ENCODE measurements at regions not wholly inside any gene's neighbourhood (a gene's known extent, or its start where the extent isn't known, plus 50 kb on each side); places are given as distances from the start of the nearest gene placed in this dataset.

GRCh38 chr15:47650564-47650963, 66.7 kb upstream of the SEMA6D start:
- H3K14ac ChIP-seq (ENCODE audit: low read length in 2 of 2), result no peak overlapping the region
- H2AK5ac ChIP-seq (ENCODE audit: low read length, severe bottlenecking), result no peak overlapping the region
- no peaks in the 10 kb centered on the region for H3K9me3 ChIP-seq (ENCODE audit: control insufficient read depth, low read length)
- no peak overlapping the region for H3K18ac ChIP-seq (ENCODE audit: low read depth in 1 of 2, low read length in 2 of 2)
- H2BK120ac ChIP-seq (ENCODE audit: low read depth, low read length), result no peak overlapping the region
- no peaks in the 10 kb centered on the region for H3K79me1 ChIP-seq (replicated peaks; ENCODE audit: low read length, poor library complexity, severe bottlenecking)
- WGBS, result 94% methylated on average over 2 of the region's 3 CpGs
- H4K91ac ChIP-seq (ENCODE audit: low read length), result no peak overlapping the region
- no peak overlapping the region for H2AFZ ChIP-seq (ENCODE audit: low read depth, low read length)
- H3K9ac ChIP-seq (ENCODE audit: low read length), result no peak overlapping the region
- H3K36me3 ChIP-seq (ENCODE audit: control insufficient read depth in 1 of 2, insufficient read depth in 2 of 2, low read depth in 1 of 2, low read length in 2 of 2), result no peaks in the 10 kb centered on the region
- no peak overlapping the region for H3K4me2 ChIP-seq (ENCODE audit: low read length, poor library complexity, severe bottlenecking)
- H3K27ac ChIP-seq (ENCODE audit: low read length, poor library complexity, severe bottlenecking), result no peak overlapping the region
- DNase-seq, result no peak
- no peaks in the 10 kb centered on the region for H3K4me1 ChIP-seq (ENCODE audit: control insufficient read depth, insufficient read depth, low read depth, low read length)
- no peak overlapping the region for H4K8ac ChIP-seq (ENCODE audit: low read length)
- no peak overlapping the region for H3K4ac ChIP-seq (ENCODE audit: low read depth in 1 of 2, low read length in 2 of 2)
- H3K23ac ChIP-seq (ENCODE audit: low read length in 2 of 2), result no peak overlapping the region
- peaks cover 0 to 14% of the 10 kb centered on the region in 2 experiments for H3K27me3 ChIP-seq (ENCODE audit: control insufficient read depth in 1 of 2, insufficient read depth in 1 of 2, low read length in 2 of 2)
- no peak overlapping the region for H2BK12ac ChIP-seq (ENCODE audit: low read length in 2 of 2)
- H3K4me3 ChIP-seq (ENCODE audit: insufficient read depth in 1 of 2, low read depth in 1 of 2, low read length in 2 of 2), result no peak overlapping the region
- no peak overlapping the region for H2BK5ac ChIP-seq (ENCODE audit: low read depth, low read length, poor library complexity, severe bottlenecking)
- no peak overlapping the region for H2BK15ac ChIP-seq (ENCODE audit: low read depth, poor library complexity, severe bottlenecking)

GRCh38 chr15:47652328-47652727, 65.0 kb upstream of the SEMA6D start:
- H3K4ac ChIP-seq (ENCODE audit: low read depth in 1 of 2, low read length in 2 of 2), result no peak overlapping the region
- H3K14ac ChIP-seq (ENCODE audit: low read length in 2 of 2), result no peak overlapping the region
- H4K8ac ChIP-seq (ENCODE audit: low read length), result no peak overlapping the region
- no peak overlapping the region for H3K4me3 ChIP-seq (ENCODE audit: insufficient read depth in 1 of 2, low read depth in 1 of 2, low read length in 2 of 2)
- peaks cover 0 to 14% of the 10 kb centered on the region in 2 experiments for H3K27me3 ChIP-seq (ENCODE audit: control insufficient read depth in 1 of 2, insufficient read depth in 1 of 2, low read length in 2 of 2)
- no peak overlapping the region for H2BK5ac ChIP-seq (ENCODE audit: low read depth, low read length, poor library complexity, severe bottlenecking)
- H2BK15ac ChIP-seq (ENCODE audit: low read depth, poor library complexity, severe bottlenecking), result no peak overlapping the region
- no peak overlapping the region for H2BK120ac ChIP-seq (ENCODE audit: low read depth, low read length)
- H3K9ac ChIP-seq (ENCODE audit: low read length), result no peak overlapping the region
- no peaks in the 10 kb centered on the region for H3K79me1 ChIP-seq (replicated peaks; ENCODE audit: low read length, poor library complexity, severe bottlenecking)
- no peak for DNase-seq
- no peaks in the 10 kb centered on the region for H3K9me3 ChIP-seq (ENCODE audit: control insufficient read depth, low read length)
- H3K36me3 ChIP-seq (ENCODE audit: control insufficient read depth in 1 of 2, insufficient read depth in 2 of 2, low read depth in 1 of 2, low read length in 2 of 2), result no peaks in the 10 kb centered on the region
- no peak overlapping the region for H3K27ac ChIP-seq (ENCODE audit: low read length, poor library complexity, severe bottlenecking)
- no peaks in the 10 kb centered on the region for H3K4me1 ChIP-seq (ENCODE audit: control insufficient read depth, insufficient read depth, low read depth, low read length)
- no peak overlapping the region for H2AFZ ChIP-seq (ENCODE audit: low read depth, low read length)
- H3K23ac ChIP-seq (ENCODE audit: low read length in 2 of 2), result no peak overlapping the region
- H2BK12ac ChIP-seq (ENCODE audit: low read length in 2 of 2), result no peak overlapping the region
- no peak overlapping the region for H3K18ac ChIP-seq (ENCODE audit: low read depth in 1 of 2, low read length in 2 of 2)
- WGBS, result 28% methylated on average over 4 of the region's 7 CpGs
- no peak overlapping the region for H2AK5ac ChIP-seq (ENCODE audit: low read length, severe bottlenecking)
- H4K91ac ChIP-seq (ENCODE audit: low read length), result no peak overlapping the region
- H3K4me2 ChIP-seq (ENCODE audit: low read length, poor library complexity, severe bottlenecking), result no peak overlapping the region

- H2BK120ac ChIP-seq (ENCODE audit: low read depth, low read length), result no peak overlapping the region
- no peak overlapping the region for H3K9ac ChIP-seq (ENCODE audit: low read length)
- 94% methylated on average over 2 of the region's 2 CpGs for WGBS
- no peak overlapping the region for H3K14ac ChIP-seq (ENCODE audit: low read length in 2 of 2)
- no peak overlapping the region for H2BK15ac ChIP-seq (ENCODE audit: low read depth, poor library complexity, severe bottlenecking)
- H2AK5ac ChIP-seq (ENCODE audit: low read length, severe bottlenecking), result no peak overlapping the region
- no peak overlapping the region for H3K4ac ChIP-seq (ENCODE audit: low read depth in 1 of 2, low read length in 2 of 2)
- peaks cover 0 to 14% of the 10 kb centered on the region in 2 experiments for H3K27me3 ChIP-seq (ENCODE audit: control insufficient read depth in 1 of 2, insufficient read depth in 1 of 2, low read length in 2 of 2)
- no peak overlapping the region for H4K91ac ChIP-seq (ENCODE audit: low read length)
- no peak overlapping the region for H2BK12ac ChIP-seq (ENCODE audit: low read length in 2 of 2)
- H3K23ac ChIP-seq (ENCODE audit: low read length in 2 of 2), result no peak overlapping the region
- H3K4me3 ChIP-seq (ENCODE audit: insufficient read depth in 1 of 2, low read depth in 1 of 2, low read length in 2 of 2), result no peak overlapping the region
- no peaks in the 10 kb centered on the region for H3K79me1 ChIP-seq (replicated peaks; ENCODE audit: low read length, poor library complexity, severe bottlenecking)
- H3K4me1 ChIP-seq (ENCODE audit: control insufficient read depth, insufficient read depth, low read depth, low read length), result no peaks in the 10 kb centered on the region
- no peak overlapping the region for H3K4me2 ChIP-seq (ENCODE audit: low read length, poor library complexity, severe bottlenecking)
- no peaks in the 10 kb centered on the region for H3K36me3 ChIP-seq (ENCODE audit: control insufficient read depth in 1 of 2, insufficient read depth in 2 of 2, low read depth in 1 of 2, low read length in 2 of 2)
- H2BK5ac ChIP-seq (ENCODE audit: low read depth, low read length, poor library complexity, severe bottlenecking), result no peak overlapping the region
- no peak overlapping the region for H2AFZ ChIP-seq (ENCODE audit: low read depth, low read length)
- no peak overlapping the region for H4K8ac ChIP-seq (ENCODE audit: low read length)
- no peak overlapping the region for H3K18ac ChIP-seq (ENCODE audit: low read depth in 1 of 2, low read length in 2 of 2)
- H3K9me3 ChIP-seq (ENCODE audit: control insufficient read depth, low read length), result no peaks in the 10 kb centered on the region
- no peak for DNase-seq
- H3K27ac ChIP-seq (ENCODE audit: low read length, poor library complexity, severe bottlenecking), result no peak overlapping the region
Observed at GRCh38 chr15:47652844-47653243, 64.5 kb upstream of the SEMA6D start.

DNA sequence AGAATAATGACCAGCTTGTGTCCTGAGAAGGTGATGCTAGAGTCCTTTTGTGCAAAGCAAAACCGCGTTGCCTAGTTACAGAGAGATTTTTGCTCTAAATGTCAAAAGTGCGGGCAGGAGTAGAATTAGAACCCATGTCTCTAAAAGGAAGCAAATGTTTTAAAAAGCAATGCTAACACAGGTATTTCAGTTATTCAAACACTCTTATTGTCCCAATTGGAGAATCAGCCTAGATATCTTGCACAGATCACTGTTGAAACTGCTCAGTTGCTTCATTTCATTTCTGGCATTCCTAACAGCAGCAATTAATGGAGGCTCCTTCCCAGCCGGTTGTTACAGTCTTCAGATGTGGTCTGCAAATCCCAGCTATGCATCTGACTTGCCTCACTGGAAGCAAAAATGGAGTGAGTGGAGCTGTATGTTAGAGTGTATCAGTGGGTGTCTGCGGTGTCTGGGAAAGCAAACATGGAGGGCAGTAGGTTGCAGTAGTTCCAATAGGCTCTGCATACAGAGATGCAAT, 55.6 kb upstream of the SEMA6D start:
- WGBS, result 84% methylated on average over 4 of the region's 5 CpGs

More for the DNA sequence above, 55.6 kb upstream of the SEMA6D start:
- Histone ChIP-seq H2BK120ac (ENCODE audit: low read depth, low read length) (no peak overlapping the region), H3K36me3 (ENCODE audit: control insufficient read depth in 1 of 2, insufficient read depth in 2 of 2, low read depth in 1 of 2, low read length in 2 of 2) (no peaks in the 10 kb centered on the region), H3K18ac (ENCODE audit: low read depth in 1 of 2, low read length in 2 of 2) (peak overlapping the region in 1 of 2 experiments; percentile 70), H2AFZ (ENCODE audit: low read depth, low read length) (no peak overlapping the region), H2BK12ac (ENCODE audit: low read length in 2 of 2) (no peak overlapping the region), H2BK5ac (ENCODE audit: low read depth, low read length, poor library complexity, severe bottlenecking) (no peak overlapping the region), H3K4ac (ENCODE audit: low read depth in 1 of 2, low read length in 2 of 2) (no peak overlapping the region), H3K4me1 (ENCODE audit: control insufficient read depth, insufficient read depth, low read depth, low read length) (no peaks in the 10 kb centered on the region), H2BK15ac (ENCODE audit: low read depth, poor library complexity, severe bottlenecking) (no peak overlapping the region), H2AK5ac (ENCODE audit: low read length, severe bottlenecking) (no peak overlapping the region), H3K79me1 (replicated peaks; ENCODE audit: low read length, poor library complexity, severe bottlenecking) (no peaks in the 10 kb centered on the region), H3K9ac (ENCODE audit: low read length) (no peak overlapping the region), H3K4me2 (ENCODE audit: low read length, poor library complexity, severe bottlenecking) (no peak overlapping the region), H3K27ac (ENCODE audit: low read length, poor library complexity, severe bottlenecking) (no peak overlapping the region), H3K27me3 (ENCODE audit: control insufficient read depth in 1 of 2, insufficient read depth in 1 of 2, low read length in 2 of 2) (no peaks in the 10 kb centered on the region), H3K23ac (ENCODE audit: low read length in 2 of 2) (no peak overlapping the region), H4K91ac (ENCODE audit: low read length) (no peak overlapping the region), H3K4me3 (ENCODE audit: insufficient read depth in 1 of 2, low read depth in 1 of 2, low read length in 2 of 2) (no peak overlapping the region), H3K14ac (ENCODE audit: low read length in 2 of 2) (no peak overlapping the region), H3K9me3 (ENCODE audit: control insufficient read depth, low read length) (no peaks in the 10 kb centered on the region), H4K8ac (ENCODE audit: low read length) (no peak overlapping the region)
- DNase-seq, result peak; percentile 29
